Activated T-helper 2 cell treated with anti-CD3 and anti-CD28 coated beads, Interferon-gamma antibody, Interleukin-2, Interleukin-4, amounts not matched to agents 10 μg/mL and 5 μg/mL and 100 μg/mL, durations not matched to agents 14 hours and 24 hours and 36 hours (primary cell): ENCODE measurements at regions not wholly inside any gene's neighbourhood (a gene's known extent, or its start where the extent isn't known, plus 50 kb on each side); places are given as distances from the start of the nearest gene placed in this dataset.

ENCODE experiments used
- DNase-seq: peaks from one replicate; pipeline ENCODE4 v3.0.0; 2021; ENCODE audit warnings: low spot score
- H3K27ac Mint-ChIP-seq: one replicate; pipeline ENCODE4 v1.8.0; 2021; ENCODE audit warnings: mixed read lengths
- H3K27me3 Mint-ChIP-seq: one replicate; pipeline ENCODE4 v1.8.0; 2021; ENCODE audit warnings: low read depth, mixed read lengths
- H3K36me3 Mint-ChIP-seq: one replicate; pipeline ENCODE4 v1.8.0; 2021; ENCODE audit warnings: low read depth, mixed read lengths
- H3K4me1 Mint-ChIP-seq: one replicate; pipeline ENCODE4 v1.8.0; 2021; ENCODE audit warnings: low read depth, mixed read lengths
- H3K4me3 Mint-ChIP-seq: one replicate; pipeline ENCODE4 v1.8.0; 2021; ENCODE audit warnings: low read depth, mild to moderate bottlenecking, moderate library complexity, mixed read lengths
- H3K9me3 Mint-ChIP-seq: one replicate; pipeline ENCODE4 v1.8.0; 2021; ENCODE audit warnings: mixed read lengths
- intact Hi-C: fragments of 100-400 bp; cut with micrococcal nuclease; formaldehyde crosslinking; loops from one replicate; pipeline ENCODE4 v1.15.1; 2023

DNA sequence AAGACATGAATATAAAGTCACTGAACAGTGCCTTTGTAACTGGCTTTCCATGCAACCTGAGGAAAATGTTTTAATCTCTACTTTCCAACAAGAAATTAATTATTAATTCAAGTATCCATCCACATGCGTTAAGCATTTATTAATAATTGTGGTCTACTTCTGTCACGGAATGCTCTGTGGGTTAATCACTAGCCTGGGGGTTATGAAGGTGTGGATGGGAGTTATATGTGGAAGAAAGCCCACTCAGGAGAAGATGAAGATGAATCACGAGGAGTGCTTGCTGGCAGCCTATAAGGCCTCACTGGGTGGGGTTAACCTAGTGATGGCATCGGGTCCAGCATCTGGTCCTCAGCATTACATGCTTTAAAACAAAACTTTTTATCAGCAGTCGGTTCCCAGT is 99.5 kb upstream of the AVPR1A start:
- Mint-ChIP-seq H3K4me3 (no peak overlapping the region), H3K27me3 (no peaks in the 10 kb centered on the region)

DNA sequence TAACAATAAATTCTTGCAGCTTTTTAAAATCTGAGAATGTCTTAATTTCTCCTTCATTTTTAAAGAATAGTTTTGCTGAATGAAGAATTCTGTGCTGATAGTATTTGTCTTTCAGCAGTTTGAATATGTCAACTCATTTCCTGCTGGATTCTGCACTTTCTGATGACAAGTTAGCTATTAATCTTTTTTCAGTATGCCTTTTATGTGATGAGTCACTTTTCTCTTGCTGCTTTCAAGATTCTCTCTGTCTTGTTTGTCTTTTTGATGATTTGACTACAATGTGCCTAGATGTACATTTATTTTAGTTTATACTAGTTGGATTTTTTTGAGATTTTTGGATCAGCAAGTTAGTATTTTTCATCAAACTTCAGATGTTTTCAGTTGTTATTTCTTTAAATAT is 87.9 kb upstream of the AVPR1A start:
- Mint-ChIP-seq H3K4me1 (no peaks in the 10 kb centered on the region), H3K9me3 (peaks cover 9% of the 10 kb centered on the region), H3K27ac (no peak overlapping the region), H3K4me3 (no peak overlapping the region), H3K27me3 (no peaks in the 10 kb centered on the region), H3K36me3 (no peaks in the 10 kb centered on the region)
- intact Hi-C loops: no loop called here
- no peak for DNase-seq

More for the DNA sequence above, 99.5 kb upstream of the AVPR1A start:
- Mint-ChIP-seq H3K27ac (no peak overlapping the region), H3K4me1 (no peaks in the 10 kb centered on the region), H3K36me3 (no peaks in the 10 kb centered on the region), H3K9me3 (peaks cover 4% of the 10 kb centered on the region)
- DNase-seq: no peak
- intact Hi-C loops: no loop called here

DNA sequence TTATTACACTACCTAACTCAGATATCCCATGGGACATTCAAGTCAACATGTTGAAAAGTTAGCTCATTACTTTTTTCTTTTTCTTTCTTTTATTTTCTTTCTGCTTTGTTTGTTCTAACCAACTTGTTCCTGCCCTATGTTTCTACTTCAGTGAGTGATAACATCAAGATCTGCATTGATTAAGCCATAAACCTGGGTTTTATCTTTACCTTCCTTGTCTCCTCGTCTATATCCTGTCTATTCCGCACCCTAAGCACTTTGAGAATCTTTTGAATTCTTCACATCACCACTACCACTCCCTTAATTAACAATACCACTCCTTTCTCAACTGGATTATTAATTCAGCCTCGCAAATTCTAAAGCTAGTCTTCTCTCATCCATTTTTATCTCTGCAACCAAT is 81.9 kb upstream of the AVPR1A start:
- Mint-ChIP-seq H3K9me3 (peaks cover 7% of the 10 kb centered on the region), H3K27ac (no peak overlapping the region), H3K4me3 (no peak overlapping the region), H3K36me3 (no peaks in the 10 kb centered on the region), H3K4me1 (no peaks in the 10 kb centered on the region), H3K27me3 (no peaks in the 10 kb centered on the region)
- no peak for DNase-seq
- intact Hi-C loops: no loop called here

DNA sequence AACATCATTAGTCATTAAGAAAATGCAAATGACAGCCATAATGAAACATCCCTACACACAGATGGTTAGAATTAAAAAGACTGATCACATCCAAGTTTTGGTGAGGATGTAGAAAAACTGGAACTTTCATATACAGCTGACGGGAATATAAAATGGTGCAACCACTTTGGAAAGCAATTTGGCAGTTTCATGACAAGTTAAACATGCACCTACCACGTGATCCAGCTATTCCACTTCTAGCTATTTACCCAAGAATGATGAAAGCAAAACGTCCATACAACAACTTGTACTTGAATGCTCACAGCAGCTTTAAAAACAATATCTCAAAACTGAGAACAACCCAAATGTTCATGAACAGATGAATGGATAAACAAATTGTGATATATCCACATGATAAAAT is 77.9 kb upstream of the AVPR1A start:
- Mint-ChIP-seq H3K27ac (no peak overlapping the region), H3K9me3 (peaks cover 7% of the 10 kb centered on the region), H3K4me3 (no peak overlapping the region), H3K4me1 (no peaks in the 10 kb centered on the region), H3K27me3 (no peaks in the 10 kb centered on the region), H3K36me3 (no peaks in the 10 kb centered on the region)
- intact Hi-C loops: no loop called here
- no peak for DNase-seq

DNA sequence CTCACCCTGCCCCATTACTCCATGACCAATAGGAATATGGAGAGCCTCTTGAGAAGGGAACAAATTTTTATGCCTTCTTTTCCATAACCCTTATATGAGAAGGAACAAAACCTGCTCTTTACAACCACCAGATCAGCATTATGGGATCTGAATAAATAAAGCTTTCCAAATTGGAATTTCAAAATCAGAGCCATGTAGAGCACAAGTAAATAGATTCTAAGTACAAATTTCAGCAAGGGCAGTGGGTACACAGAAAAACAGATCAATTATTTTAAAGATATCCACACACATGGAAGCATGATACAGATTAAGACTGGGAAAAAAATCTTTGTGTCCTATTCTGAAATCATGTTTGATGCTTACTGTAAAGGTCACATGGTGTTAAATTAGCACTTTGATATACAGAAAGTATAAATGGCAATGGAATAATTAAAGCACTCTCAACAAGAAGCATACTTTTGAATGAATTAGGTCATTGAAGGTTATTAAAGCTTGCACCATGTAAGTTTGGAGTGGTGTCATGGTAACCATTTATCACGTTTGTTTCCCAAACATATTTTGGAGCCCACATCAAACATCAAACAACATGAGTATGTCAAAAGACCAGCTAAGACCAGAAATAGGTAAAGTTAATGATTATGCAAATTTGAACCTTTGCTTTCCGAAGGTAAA is 75.9 kb upstream of the AVPR1A start:
- no peaks in the 10 kb centered on the region for H3K27me3 Mint-ChIP-seq
- no peak overlapping the region for H3K4me3 Mint-ChIP-seq

DNA sequence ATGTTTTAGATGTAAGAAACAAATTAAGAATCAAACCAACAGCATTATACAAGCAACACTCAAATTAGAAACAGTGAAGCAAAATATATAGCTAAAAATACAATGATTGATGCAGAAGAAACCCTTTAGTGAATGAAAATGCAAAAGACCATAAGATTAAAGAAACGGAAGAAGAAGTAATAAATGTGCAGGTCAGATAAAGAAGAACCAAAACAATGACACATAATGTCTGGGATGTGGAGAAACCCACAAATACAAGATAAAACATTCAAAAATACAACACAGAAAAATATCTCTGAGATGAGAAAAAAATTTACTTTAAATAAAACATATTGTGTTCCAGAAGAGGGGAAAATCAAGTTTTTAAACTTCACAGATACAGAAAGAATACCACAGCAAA is 73.4 kb upstream of the AVPR1A start:
- intact Hi-C loops: no loop called here
- Mint-ChIP-seq H3K4me3 (no peak overlapping the region), H3K9me3 (no peaks in the 10 kb centered on the region), H3K4me1 (no peaks in the 10 kb centered on the region), H3K27me3 (no peaks in the 10 kb centered on the region), H3K36me3 (no peaks in the 10 kb centered on the region), H3K27ac (no peak overlapping the region)
- DNase-seq: no peak

More for the DNA sequence above, 75.9 kb upstream of the AVPR1A start:
- Mint-ChIP-seq H3K4me1 (no peaks in the 10 kb centered on the region), H3K36me3 (no peaks in the 10 kb centered on the region), H3K27ac (no peak overlapping the region), H3K9me3 (no peaks in the 10 kb centered on the region)
- DNase-seq: no peak
- intact Hi-C loops: no loop called here

DNA sequence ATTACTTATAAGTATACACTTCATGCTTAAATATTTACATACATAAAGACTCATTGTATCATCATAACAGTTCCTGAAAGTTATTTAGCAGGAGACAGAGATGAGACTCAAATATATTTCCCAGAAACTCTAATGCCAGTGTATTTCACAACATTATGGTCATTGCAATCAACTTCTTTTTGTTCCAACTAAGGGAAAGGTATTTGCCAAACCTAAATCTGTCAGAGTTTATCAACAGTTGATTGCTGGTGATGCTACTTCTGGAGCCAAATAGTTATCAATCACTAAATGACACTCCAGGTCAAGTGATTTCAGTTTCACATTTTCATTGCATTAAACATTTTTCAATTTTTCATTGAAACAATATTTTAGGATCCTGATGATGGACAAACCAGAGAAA is 72.1 kb upstream of the AVPR1A start:
- no peaks in the 10 kb centered on the region for H3K36me3 Mint-ChIP-seq
- H3K4me1 Mint-ChIP-seq: no peaks in the 10 kb centered on the region
- no peaks in the 10 kb centered on the region for H3K27me3 Mint-ChIP-seq
- no peaks in the 10 kb centered on the region for H3K9me3 Mint-ChIP-seq
- H3K4me3 Mint-ChIP-seq: no peak overlapping the region
- intact Hi-C loops: no loop called here
- H3K27ac Mint-ChIP-seq: no peak overlapping the region
- DNase-seq: no peak

DNA sequence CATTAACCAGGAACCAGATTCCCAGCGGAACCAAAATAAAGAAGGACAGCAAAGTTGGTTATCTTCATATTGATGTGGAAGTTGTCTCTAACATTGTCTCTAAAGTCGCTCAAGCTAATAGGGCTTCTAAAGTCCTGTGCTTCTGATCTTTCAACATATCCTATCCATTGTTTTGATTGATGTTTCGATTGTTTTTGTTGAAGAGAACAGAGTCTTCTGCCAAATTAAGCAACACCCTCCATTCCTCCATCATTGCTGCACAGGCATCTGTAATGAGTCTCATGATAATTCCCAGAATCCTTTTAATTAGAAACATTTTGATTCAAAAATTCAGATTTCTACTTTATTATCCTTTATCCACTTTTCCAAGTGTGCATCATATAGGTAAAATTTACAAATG is 71.6 kb upstream of the AVPR1A start:
- no peak for DNase-seq
- intact Hi-C loops: no loop called here
- no peak overlapping the region for H3K4me3 Mint-ChIP-seq
- H3K4me1 Mint-ChIP-seq: no peaks in the 10 kb centered on the region
- H3K27ac Mint-ChIP-seq: no peak overlapping the region
- no peaks in the 10 kb centered on the region for H3K27me3 Mint-ChIP-seq
- H3K36me3 Mint-ChIP-seq: no peaks in the 10 kb centered on the region
- no peaks in the 10 kb centered on the region for H3K9me3 Mint-ChIP-seq

DNA sequence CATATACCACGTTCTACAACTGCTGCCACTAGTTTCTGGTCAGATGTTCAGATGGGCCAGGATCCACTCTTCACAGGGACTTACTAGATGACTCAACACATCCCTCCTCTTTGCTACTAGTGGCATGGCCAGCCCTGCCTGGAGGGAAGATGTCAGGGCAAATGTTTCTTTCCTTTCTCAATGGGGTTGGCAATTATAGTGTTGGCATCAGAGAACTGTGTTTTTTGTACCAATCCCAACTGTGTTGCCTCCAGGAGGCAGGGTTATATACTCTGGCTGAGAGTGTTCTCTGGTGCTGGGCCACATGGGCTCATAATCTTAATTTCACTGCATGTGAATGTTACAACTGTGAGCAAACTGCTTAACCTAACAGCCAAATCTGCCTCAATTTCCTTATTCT is 69.9 kb upstream of the AVPR1A start:
- Mint-ChIP-seq H3K36me3 (no peaks in the 10 kb centered on the region), H3K9me3 (no peaks in the 10 kb centered on the region), H3K4me1 (no peaks in the 10 kb centered on the region), H3K27me3 (no peaks in the 10 kb centered on the region), H3K4me3 (no peak overlapping the region), H3K27ac (no peak overlapping the region)
- intact Hi-C loops: no loop called here
- DNase-seq: no peak

DNA sequence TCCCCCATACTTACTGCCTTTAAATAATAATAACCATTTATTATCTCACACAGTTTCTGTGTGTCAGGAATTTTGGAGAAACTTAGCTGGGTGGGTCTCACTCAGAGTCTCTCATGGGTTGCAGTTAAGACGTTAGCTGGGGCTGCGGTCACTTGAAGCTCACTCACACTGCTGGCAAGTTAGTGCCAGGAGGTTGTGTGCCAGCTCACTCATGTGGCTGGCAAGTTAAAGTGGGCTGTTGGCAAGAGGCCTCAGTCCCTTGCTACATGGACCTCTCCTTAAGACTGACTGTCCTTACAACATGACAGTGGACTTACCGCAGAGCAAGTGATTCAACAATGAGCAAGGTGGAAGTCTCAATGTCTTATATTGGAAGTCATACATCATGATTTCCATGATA is 61.3 kb upstream of the AVPR1A start:
- Mint-ChIP-seq H3K36me3 (no peaks in the 10 kb centered on the region), H3K4me1 (no peaks in the 10 kb centered on the region), H3K27ac (no peak overlapping the region)

DNA sequence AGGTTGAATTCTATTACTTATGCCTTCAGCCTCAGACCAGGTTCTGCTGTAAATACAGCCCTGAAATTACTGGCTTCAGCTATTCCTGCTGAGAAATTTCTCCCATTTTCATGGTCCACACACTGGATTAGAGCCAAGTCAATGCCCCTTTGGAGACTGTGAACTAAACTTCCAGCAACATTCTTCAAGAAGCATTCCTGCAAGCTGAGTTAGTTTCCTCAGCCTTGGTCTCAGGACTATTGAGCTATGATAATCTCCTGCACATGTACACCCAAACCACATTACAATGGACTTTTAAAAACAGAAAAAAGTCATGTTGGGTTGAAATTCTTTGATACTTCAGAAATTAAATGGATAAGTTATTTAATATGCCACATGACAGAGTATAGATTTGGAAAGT is 58.0 kb upstream of the AVPR1A start:
- H3K27ac Mint-ChIP-seq: no peak overlapping the region
- no peaks in the 10 kb centered on the region for H3K9me3 Mint-ChIP-seq
- intact Hi-C loops: no loop called here
- no peaks in the 10 kb centered on the region for H3K4me1 Mint-ChIP-seq
- no peaks in the 10 kb centered on the region for H3K27me3 Mint-ChIP-seq
- H3K36me3 Mint-ChIP-seq: no peaks in the 10 kb centered on the region
- DNase-seq: no peak
- H3K4me3 Mint-ChIP-seq: no peak overlapping the region

More for the DNA sequence above, 61.3 kb upstream of the AVPR1A start:
- no peaks in the 10 kb centered on the region for H3K9me3 Mint-ChIP-seq
- DNase-seq: no peak
- H3K4me3 Mint-ChIP-seq: no peak overlapping the region
- H3K27me3 Mint-ChIP-seq: no peaks in the 10 kb centered on the region
- intact Hi-C loops: no loop called here

DNA sequence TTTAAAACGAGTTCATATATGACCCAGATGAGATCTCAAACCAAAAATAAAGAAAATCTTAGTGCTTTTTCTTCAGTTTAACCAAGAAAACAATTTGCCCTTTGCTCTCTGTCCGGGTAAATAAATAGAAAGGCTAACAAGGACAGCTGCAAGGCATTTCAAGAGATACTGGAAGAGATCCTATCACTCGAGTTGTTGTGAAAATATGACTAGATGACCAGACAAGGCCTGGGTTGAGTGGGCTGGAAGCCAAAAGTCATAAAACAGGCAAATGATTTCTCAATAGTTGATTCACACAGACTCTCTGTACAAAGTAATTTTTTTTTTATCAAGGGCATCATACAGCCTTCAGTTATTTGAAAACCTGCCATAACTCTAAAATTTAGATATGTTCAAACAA is 55.9 kb upstream of the AVPR1A start:
- Mint-ChIP-seq H3K27ac (no peak overlapping the region), H3K4me1 (no peaks in the 10 kb centered on the region), H3K4me3 (no peak overlapping the region), H3K36me3 (no peaks in the 10 kb centered on the region), H3K27me3 (no peaks in the 10 kb centered on the region), H3K9me3 (no peaks in the 10 kb centered on the region)
- DNase-seq: no peak
- intact Hi-C loops: no loop called here

DNA sequence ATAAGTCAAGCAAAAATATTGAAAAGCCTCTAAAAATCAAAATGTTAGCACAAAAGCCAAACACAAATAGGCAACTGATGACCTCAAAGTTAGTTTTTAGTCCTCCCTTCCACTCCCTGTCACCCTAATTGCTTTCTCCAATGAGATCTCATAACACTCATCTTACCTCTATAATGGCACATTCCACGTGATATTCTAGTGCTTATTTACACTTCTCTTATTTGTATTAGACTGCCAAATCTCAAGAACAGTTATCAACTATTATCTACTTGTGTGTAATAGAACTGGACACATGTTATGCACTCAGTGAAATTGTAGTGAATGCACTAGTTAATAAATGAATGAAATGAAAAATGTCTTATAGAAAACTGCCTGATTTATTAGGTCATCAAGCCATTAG is 55.5 kb upstream of the AVPR1A start:
- intact Hi-C loops: no loop called here
- Mint-ChIP-seq H3K36me3 (no peaks in the 10 kb centered on the region), H3K4me3 (no peak overlapping the region), H3K27ac (no peak overlapping the region), H3K9me3 (no peaks in the 10 kb centered on the region), H3K27me3 (no peaks in the 10 kb centered on the region), H3K4me1 (no peaks in the 10 kb centered on the region)
- DNase-seq: no peak
